ENCODE measurements at regions not wholly inside any gene's neighbourhood (a gene's known extent, or its start where the extent isn't known, plus 50 kb on each side); places are given as distances from the start of the nearest gene placed in this dataset.
A peak's percentile ranks its signal among the peaks of the same experiment; 100 is the strongest.

- FAIRE-seq (peak; percentile 58), DNase-seq (ENCODE audit: insufficient read length, low spot score) (no peak)
These were observed 476.5 kb downstream of the FOXG1 start for GRCh38 chr14:29242755-29243754.

- no peak for DNase-seq (ENCODE audit: insufficient read length, low spot score)
These were observed 489.1 kb downstream of the FOXG1 start for GRCh38 chr14:29255692-29256091.

GRCh38 chr14:29262979-29263378 lies 496.4 kb downstream of the FOXG1 start:
- no peak for FAIRE-seq
- DNase-seq (ENCODE audit: insufficient read length, low spot score): no peak

More at GRCh38 chr14:29255692-29256091, 489.1 kb downstream of the FOXG1 start:
- FAIRE-seq: no peak

GRCh38 chr14:29264865-29265264 lies 498.3 kb downstream of the FOXG1 start:
- FAIRE-seq: no peak
- DNase-seq (ENCODE audit: insufficient read length, low spot score): no peak

GRCh38 chr14:29265852-29266251 lies 499.3 kb downstream of the FOXG1 start:
- FAIRE-seq (peak; percentile 72), DNase-seq (ENCODE audit: insufficient read length, low spot score) (no peak)

GRCh38 chr14:29271669-29272068 lies 505.1 kb downstream of the FOXG1 start:
- no peak for DNase-seq (ENCODE audit: insufficient read length, low spot score)
- no peak for FAIRE-seq

- FAIRE-seq (no peak), DNase-seq (ENCODE audit: insufficient read length, low spot score) (no peak)
These were observed 506.9 kb downstream of the FOXG1 start for GRCh38 chr14:29273513-29273912.

- FAIRE-seq: peak; percentile 16
- DNase-seq (ENCODE audit: insufficient read length, low spot score): no peak
These were observed 508.5 kb downstream of the FOXG1 start for GRCh38 chr14:29274890-29275596.

GRCh38 chr14:29278301-29279263 lies 512.0 kb downstream of the FOXG1 start:
- DNase-seq (ENCODE audit: insufficient read length, low spot score): no peak
- no peak for FAIRE-seq

GRCh38 chr14:29282169-29282568 lies 515.6 kb downstream of the FOXG1 start:
- FAIRE-seq (peak; percentile 20), DNase-seq (ENCODE audit: insufficient read length, low spot score) (no peak)

GRCh38 chr14:29290441-29290840 lies 523.9 kb downstream of the FOXG1 start:
- DNase-seq (ENCODE audit: insufficient read length, low spot score) (no peak), FAIRE-seq (peak; percentile 49)

- FAIRE-seq (no peak), DNase-seq (ENCODE audit: insufficient read length, low spot score) (no peak)
These were observed 532.8 kb downstream of the FOXG1 start for GRCh38 chr14:29299372-29299771.

GRCh38 chr14:29301571-29301970 lies 535.0 kb downstream of the FOXG1 start:
- DNase-seq (ENCODE audit: insufficient read length, low spot score) (no peak), FAIRE-seq (no peak)

GRCh38 chr14:29310210-29310609 lies 543.6 kb downstream of the FOXG1 start:
- no peak for FAIRE-seq

GRCh38 chr14:29310757-29311156 lies 544.2 kb downstream of the FOXG1 start:
- FAIRE-seq (peak; percentile 48), DNase-seq (ENCODE audit: insufficient read length, low spot score) (peak; percentile 25)

More at GRCh38 chr14:29310210-29310609, 543.6 kb downstream of the FOXG1 start:
- DNase-seq (ENCODE audit: insufficient read length, low spot score): no peak

- no peak for FAIRE-seq
These were observed 545.4 kb downstream of the FOXG1 start for GRCh38 chr14:29311983-29312382.

GRCh38 chr14:29316936-29317335 lies 550.3 kb downstream of the FOXG1 start:
- no peak for DNase-seq (ENCODE audit: insufficient read length, low spot score)
- peak; percentile 49 for FAIRE-seq

More at GRCh38 chr14:29311983-29312382, 545.4 kb downstream of the FOXG1 start:
- DNase-seq (ENCODE audit: insufficient read length, low spot score): no peak

- no peak for DNase-seq (ENCODE audit: insufficient read length, low spot score)
- no peak for FAIRE-seq
These were observed 550.8 kb downstream of the FOXG1 start for GRCh38 chr14:29317423-29317822.

GRCh38 chr14:29320286-29320685 lies 553.7 kb downstream of the FOXG1 start:
- FAIRE-seq: peak; percentile 95

GRCh38 chr14:29321646-29322045 lies 555.1 kb downstream of the FOXG1 start:
- peak; percentile 85 for FAIRE-seq
- DNase-seq (ENCODE audit: insufficient read length, low spot score): peak; percentile 5

More at GRCh38 chr14:29320286-29320685, 553.7 kb downstream of the FOXG1 start:
- peak; percentile 24 for DNase-seq (ENCODE audit: insufficient read length, low spot score)
